ENCODE measurements at regions not wholly inside any gene's neighbourhood (a gene's known extent, or its start where the extent isn't known, plus 50 kb on each side); places are given as distances from the start of the nearest gene placed in this dataset.

- DNase-seq (ENCODE audit: low spot score), result no peak
These were observed 126.9 kb downstream of the MRM1 start for GRCh38 chr17:36728030-36728991.

- no peak for DNase-seq (ENCODE audit: low spot score)
These were observed 128.9 kb downstream of the MRM1 start for GRCh38 chr17:36730095-36730808.

GRCh38 chr17:36730857-36731490, 129.6 kb downstream of the MRM1 start:
- no peak for DNase-seq (ENCODE audit: low spot score)

GRCh38 chr17:36731811-36732210, 130.4 kb downstream of the MRM1 start:
- no peak for DNase-seq (ENCODE audit: low spot score)

- DNase-seq (ENCODE audit: low spot score), result no peak
These were observed 131.0 kb downstream of the MRM1 start for GRCh38 chr17:36732351-36732750.

GRCh38 chr17:36736201-36737156, 135.1 kb downstream of the MRM1 start:
- DNase-seq (ENCODE audit: low spot score), result no peak

GRCh38 chr17:36739208-36739607, 137.8 kb downstream of the MRM1 start:
- no peak for DNase-seq (ENCODE audit: low spot score)

GRCh38 chr17:36740157-36740556, 138.8 kb downstream of the MRM1 start:
- no peak for DNase-seq (ENCODE audit: low spot score)

- DNase-seq (ENCODE audit: low spot score), result no peak
These were observed 139.9 kb downstream of the MRM1 start for GRCh38 chr17:36741019-36741902.

- DNase-seq (ENCODE audit: low spot score), result no peak
These were observed 141.1 kb downstream of the MRM1 start for GRCh38 chr17:36742267-36743000.

GRCh38 chr17:36743130-36743529, 141.7 kb downstream of the MRM1 start:
- no peak for DNase-seq (ENCODE audit: low spot score)

GRCh38 chr17:36746381-36747053, 145.1 kb downstream of the MRM1 start:
- DNase-seq (ENCODE audit: low spot score), result no peak

- no peak for DNase-seq (ENCODE audit: low spot score)
These were observed 146.5 kb downstream of the MRM1 start for GRCh38 chr17:36747861-36748260.

- DNase-seq (ENCODE audit: low spot score), result no peak
These were observed 146.9 kb downstream of the MRM1 start for GRCh38 chr17:36748272-36748671.

- DNase-seq (ENCODE audit: low spot score), result no peak
These were observed 148.1 kb downstream of the MRM1 start for GRCh38 chr17:36749493-36749892.

- DNase-seq (ENCODE audit: low spot score), result no peak
These were observed 149.0 kb downstream of the MRM1 start for GRCh38 chr17:36750316-36750885.

- DNase-seq (ENCODE audit: low spot score), result no peak
These were observed 150.9 kb downstream of the MRM1 start for GRCh38 chr17:36752096-36752888.

GRCh38 chr17:36755586-36755985, 154.2 kb downstream of the MRM1 start:
- peak; percentile 24 for DNase-seq (ENCODE audit: low spot score)
